Omental fat pad (tissue), 3 donors: ENCODE measurements at regions not wholly inside any gene's neighbourhood (a gene's known extent, or its start where the extent isn't known, plus 50 kb on each side); places are given as distances from the start of the nearest gene placed in this dataset.

Experiments
- ATAC-seq: fragments of 150-250 bp; one replicate; pipeline ENCODE4 v1.9.1; 2016; ENCODE audit warnings: mild to moderate bottlenecking, moderate library complexity; ENCODE audit not compliant: low FRiP score
- DNase-seq: peaks from one replicate; pipeline ENCODE4 v3.0.0-alpha.2; 2019; ENCODE audit warnings: low spot score
- CTCF ChIP-seq, 3 donors: fragments of 450-650 bp; IDR thresholded peaks; one replicate each; pipeline ENCODE4 v1.5.1; 2016 to 2017; ENCODE audit warnings: antibody characterized with exemption in 3 of 3, mild to moderate bottlenecking in 3 of 3, moderate library complexity in 2 of 3

- DNase-seq (no peak), ATAC-seq (no peak)
- no peak for TF ChIP-seq CTCF (IDR thresholded peaks at IDR 0.05)
These were observed 689.2 kb downstream of the MATN1 start for GRCh38 chr1:30034105-30034626.

GRCh38 chr1:30033256-30034104 lies 689.9 kb downstream of the MATN1 start:
- DNase-seq (no peak), ATAC-seq (no peak)
- no peak for TF ChIP-seq CTCF (IDR thresholded peaks at IDR 0.05)

GRCh38 chr1:30032302-30032701 lies 691.1 kb downstream of the MATN1 start:
- TF ChIP-seq CTCF (IDR thresholded peaks at IDR 0.05) = no peak
- ATAC-seq (no peak), DNase-seq (no peak)

- TF ChIP-seq CTCF (IDR thresholded peaks at IDR 0.05) = no peak
- no peak for ATAC-seq
- no peak for DNase-seq
These were observed 693.7 kb downstream of the MATN1 start for GRCh38 chr1:30029677-30030076.

- ATAC-seq = no peak
- no peak for TF ChIP-seq CTCF (IDR thresholded peaks at IDR 0.05)
- no peak for DNase-seq
These were observed 694.4 kb downstream of the MATN1 start for GRCh38 chr1:30028939-30029338.

GRCh38 chr1:30028283-30028682 lies 695.1 kb downstream of the MATN1 start:
- no peak for TF ChIP-seq CTCF (IDR thresholded peaks at IDR 0.05)
- DNase-seq (no peak), ATAC-seq (no peak)

- no peak for TF ChIP-seq CTCF (IDR thresholded peaks at IDR 0.05)
- no peak for ATAC-seq
- DNase-seq = no peak
These were observed 696.1 kb downstream of the MATN1 start for GRCh38 chr1:30027247-30027646.
